ENCODE measurements at regions not wholly inside any gene's neighbourhood (a gene's known extent, or its start where the extent isn't known, plus 50 kb on each side); places are given as distances from the start of the nearest gene placed in this dataset.

DNA sequence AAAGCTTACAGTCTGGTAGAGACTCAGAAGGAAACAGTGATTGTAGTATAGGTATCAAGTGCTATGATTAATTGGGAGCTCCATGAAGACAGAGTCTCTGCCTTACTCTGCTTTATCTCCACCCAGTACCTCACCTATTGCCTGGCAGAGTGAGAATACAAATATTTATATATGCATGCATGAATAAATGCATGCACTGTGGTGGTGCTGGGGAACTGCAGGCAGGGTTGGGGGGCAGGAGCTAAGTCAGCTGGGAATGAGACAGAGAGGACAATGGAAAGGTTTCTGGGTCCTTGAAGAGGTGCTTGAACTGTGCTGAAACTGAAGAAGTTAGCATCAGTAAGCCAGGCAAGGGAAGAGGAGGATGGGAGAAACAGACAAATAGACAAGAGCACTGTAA, 80.8 kb upstream of the PPP2R2B start:
- peaks cover 2 to 9% (median 4%) of the 10 kb centered on the region in 3 donors for H3K27me3 Mint-ChIP-seq (ENCODE audit: low read depth in 3 of 3)
- H4K20me1 ChIP-seq (ENCODE audit: insufficient read depth, low read length) = no peaks in the 10 kb centered on the region
- no peak overlapping the region for H3K4me3 Mint-ChIP-seq
- H3K36me3 ChIP-seq (replicated peaks in 1 of 2; ENCODE audit: control insufficient read depth in 1 of 2, insufficient read depth in 2 of 2, low read length in 2 of 2) = no peaks in the 10 kb centered on the region
- H3K4me1 Mint-ChIP-seq = no peaks in the 10 kb centered on the region
- no peaks in the 10 kb centered on the region for H3K79me2 ChIP-seq (ENCODE audit: insufficient read depth, low read length)
- no peaks in the 10 kb centered on the region for H3K27me3 ChIP-seq (ENCODE audit: control insufficient read depth in 2 of 2, insufficient read depth in 2 of 2, low read length in 2 of 2)
- no peaks in the 10 kb centered on the region for H3K4me1 ChIP-seq (ENCODE audit: control insufficient read depth in 1 of 2, insufficient read depth in 2 of 2, low read length in 2 of 2)
- H3K9ac ChIP-seq (ENCODE audit: insufficient read depth, low read length, poor library complexity, severe bottlenecking) = no peak overlapping the region
- no peak overlapping the region for H2AFZ ChIP-seq (ENCODE audit: insufficient read depth, low read depth, low read length, poor library complexity, severe bottlenecking)
- no peak overlapping the region for H3K27ac Mint-ChIP-seq
- TF ChIP-seq, protein P1, sequence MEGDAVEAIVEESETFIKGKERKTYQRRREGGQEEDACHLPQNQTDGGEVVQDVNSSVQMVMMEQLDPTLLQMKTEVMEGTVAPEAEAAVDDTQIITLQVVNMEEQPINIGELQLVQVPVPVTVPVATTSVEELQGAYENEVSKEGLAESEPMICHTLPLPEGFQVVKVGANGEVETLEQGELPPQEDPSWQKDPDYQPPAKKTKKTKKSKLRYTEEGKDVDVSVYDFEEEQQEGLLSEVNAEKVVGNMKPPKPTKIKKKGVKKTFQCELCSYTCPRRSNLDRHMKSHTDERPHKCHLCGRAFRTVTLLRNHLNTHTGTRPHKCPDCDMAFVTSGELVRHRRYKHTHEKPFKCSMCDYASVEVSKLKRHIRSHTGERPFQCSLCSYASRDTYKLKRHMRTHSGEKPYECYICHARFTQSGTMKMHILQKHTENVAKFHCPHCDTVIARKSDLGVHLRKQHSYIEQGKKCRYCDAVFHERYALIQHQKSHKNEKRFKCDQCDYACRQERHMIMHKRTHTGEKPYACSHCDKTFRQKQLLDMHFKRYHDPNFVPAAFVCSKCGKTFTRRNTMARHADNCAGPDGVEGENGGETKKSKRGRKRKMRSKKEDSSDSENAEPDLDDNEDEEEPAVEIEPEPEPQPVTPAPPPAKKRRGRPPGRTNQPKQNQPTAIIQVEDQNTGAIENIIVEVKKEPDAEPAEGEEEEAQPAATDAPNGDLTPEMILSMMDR (IDR thresholded peaks at IDR 0.05) = no peak
- H3K27ac ChIP-seq (ENCODE audit: low read depth in 1 of 2, low read length in 2 of 2) = no peak overlapping the region
- H3K9me3 Mint-ChIP-seq = no peaks in the 10 kb centered on the region
- H3K36me3 Mint-ChIP-seq = no peaks in the 10 kb centered on the region
- H3K9me3 ChIP-seq (replicated peaks in 1 of 2; ENCODE audit: control insufficient read depth in 1 of 2, insufficient read depth in 1 of 2, low read length in 2 of 2) = no peaks in the 10 kb centered on the region
- H3K4me2 ChIP-seq (replicated peaks; ENCODE audit: extremely low read depth, low read length, poor library complexity, severe bottlenecking) = no peak overlapping the region
- no peak overlapping the region for H3K4me3 ChIP-seq (replicated peaks in 1 of 3; ENCODE audit: low read depth in 2 of 3, low read length in 3 of 3)
- no peak for DNase-seq
- intact Hi-C loops (cut with micrococcal nuclease) = no loop called here

DNA sequence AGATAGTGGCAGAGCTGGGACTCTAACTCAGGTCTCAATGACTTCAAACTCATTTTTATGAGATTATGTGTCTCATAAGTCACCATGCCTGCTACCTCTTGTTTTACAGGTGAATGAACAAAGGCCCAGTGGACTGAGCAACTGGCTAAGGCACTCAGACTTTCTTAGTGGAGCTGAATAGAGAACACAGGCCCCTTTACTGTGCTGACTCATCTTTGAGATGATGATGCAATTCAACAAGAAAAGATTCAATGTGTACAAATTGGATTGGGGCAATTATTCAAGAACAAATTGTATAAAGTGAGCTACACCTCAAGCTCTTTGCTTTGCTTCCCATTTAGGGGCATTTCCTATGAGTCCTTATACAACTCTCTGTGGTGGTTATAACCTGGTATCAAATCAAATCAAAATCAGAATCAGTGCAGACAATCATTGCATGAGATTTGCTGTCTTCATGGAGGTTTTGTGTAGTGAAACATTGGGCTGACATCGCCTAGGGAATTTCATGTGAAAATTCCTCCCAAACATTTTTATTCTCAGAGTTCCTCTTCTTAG, 84.3 kb upstream of the PPP2R2B start:
- H3K4me2 ChIP-seq (replicated peaks; ENCODE audit: extremely low read depth, low read length, poor library complexity, severe bottlenecking) = no peak overlapping the region
- H4K20me1 ChIP-seq (ENCODE audit: insufficient read depth, low read length) = no peaks in the 10 kb centered on the region
- no peaks in the 10 kb centered on the region for H3K9me3 ChIP-seq (replicated peaks in 1 of 2; ENCODE audit: control insufficient read depth in 1 of 2, insufficient read depth in 1 of 2, low read length in 2 of 2)
- H3K27ac ChIP-seq (ENCODE audit: low read depth in 1 of 2, low read length in 2 of 2) = no peak overlapping the region
- H3K9me3 Mint-ChIP-seq = no peaks in the 10 kb centered on the region
- H3K79me2 ChIP-seq (ENCODE audit: insufficient read depth, low read length) = no peaks in the 10 kb centered on the region
- H3K27me3 Mint-ChIP-seq (ENCODE audit: low read depth in 3 of 3) = peaks cover 0 to 9% (median 0%) of the 10 kb centered on the region in 3 donors
- no peaks in the 10 kb centered on the region for H3K4me1 Mint-ChIP-seq
- no peak overlapping the region for H2AFZ ChIP-seq (ENCODE audit: insufficient read depth, low read depth, low read length, poor library complexity, severe bottlenecking)
- no CpG with 5 or more reads among the region's 1 CpG for WGBS (ENCODE audit: insufficient coverage)
- H3K36me3 Mint-ChIP-seq = no peaks in the 10 kb centered on the region
- TF ChIP-seq, protein P1 (IDR thresholded peaks at IDR 0.05) = no peak
- no peak overlapping the region for H3K4me3 Mint-ChIP-seq
- intact Hi-C loops (cut with micrococcal nuclease) = no loop called here
- no peaks in the 10 kb centered on the region for H3K4me1 ChIP-seq (ENCODE audit: control insufficient read depth in 1 of 2, insufficient read depth in 2 of 2, low read length in 2 of 2)
- H3K36me3 ChIP-seq (replicated peaks in 1 of 2; ENCODE audit: control insufficient read depth in 1 of 2, insufficient read depth in 2 of 2, low read length in 2 of 2) = no peaks in the 10 kb centered on the region
- no peaks in the 10 kb centered on the region for H3K27me3 ChIP-seq (ENCODE audit: control insufficient read depth in 2 of 2, insufficient read depth in 2 of 2, low read length in 2 of 2)
- peak in 1 of 3 donors; percentile 5 for DNase-seq
- no peak overlapping the region for H3K9ac ChIP-seq (ENCODE audit: insufficient read depth, low read length, poor library complexity, severe bottlenecking)
- no peak overlapping the region for H3K4me3 ChIP-seq (replicated peaks in 1 of 3; ENCODE audit: low read depth in 2 of 3, low read length in 3 of 3)
- no peak overlapping the region for H3K27ac Mint-ChIP-seq

All from CD14-positive monocyte (primary cell).